Activated CD4-positive, CD25-positive, alpha-beta regulatory T cell treated with anti-CD3 and anti-CD28 coated beads, Interleukin-2, amount 50 U/mL, for 72 hours (primary cell): ENCODE measurements at regions not wholly inside any gene's neighbourhood (a gene's known extent, or its start where the extent isn't known, plus 50 kb on each side); places are given as distances from the start of the nearest gene placed in this dataset.

Source experiments
- DNase-seq: peaks from one replicate; pipeline ENCODE4 v3.0.0; 2021

- DNase-seq = no peak
Observed at GRCh38 chr1:213657013-213657412, 330.8 kb upstream of the PROX1 start.

DNA sequence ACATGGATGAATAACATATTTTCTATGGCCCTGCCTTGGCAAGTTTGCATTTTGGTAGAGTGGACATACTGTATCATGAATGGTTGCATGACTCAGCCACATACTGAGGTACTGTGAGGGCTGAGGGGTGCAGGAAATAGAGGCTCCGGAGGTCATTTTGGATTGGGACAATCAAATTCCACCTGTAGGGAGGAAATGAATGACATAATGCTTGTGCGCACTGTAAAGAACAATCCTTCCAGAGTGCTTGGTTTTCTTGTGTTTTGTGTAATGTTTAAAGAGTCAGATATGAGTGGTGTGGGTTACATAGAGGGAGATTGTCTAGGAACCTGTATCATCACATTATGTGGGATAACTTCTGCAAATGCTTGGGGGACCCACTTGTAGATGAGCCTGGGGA is 329.9 kb upstream of the PROX1 start:
- no peak for DNase-seq

DNA sequence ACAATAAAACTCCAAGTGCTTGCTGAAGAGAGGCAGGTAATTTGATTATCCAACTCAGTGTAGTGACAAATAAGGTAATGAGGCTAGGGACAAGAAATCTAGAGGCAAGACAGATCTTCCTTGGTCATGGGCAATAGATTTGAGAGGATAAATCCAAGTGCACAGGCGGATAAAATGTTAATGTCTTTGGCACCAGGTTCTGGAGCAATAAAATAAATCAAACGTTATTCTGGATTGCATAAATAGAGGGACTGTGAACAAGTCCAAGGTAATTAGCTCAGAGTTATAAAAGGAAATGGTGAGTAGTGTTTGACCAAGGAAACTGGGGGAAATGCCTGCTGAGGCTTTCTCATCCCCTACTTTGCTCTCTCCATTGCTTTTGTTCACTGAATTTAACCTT is 329.3 kb upstream of the PROX1 start:
- DNase-seq = no peak

- no peak for DNase-seq
Observed at GRCh38 chr1:213659580-213660547, 327.9 kb upstream of the PROX1 start.

DNA sequence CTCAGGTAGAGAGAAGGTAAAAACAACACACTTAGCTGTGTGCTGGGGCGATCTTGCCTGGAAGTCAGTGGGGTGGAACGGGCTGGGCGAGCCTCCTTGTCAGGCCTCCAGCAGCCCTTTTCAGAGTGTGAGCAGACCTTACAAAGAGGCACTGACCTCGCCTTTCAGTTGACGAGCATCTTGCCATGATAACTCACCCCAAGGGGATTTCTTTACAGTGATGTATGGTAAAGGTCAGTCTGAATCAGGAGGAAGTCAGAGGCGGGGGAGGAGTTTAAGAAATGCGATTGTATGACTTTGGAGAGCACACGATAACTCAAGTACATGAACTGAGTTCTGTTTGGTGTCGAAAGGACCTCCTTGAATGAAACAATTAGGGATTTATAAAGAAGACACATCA is 326.5 kb upstream of the PROX1 start:
- no peak for DNase-seq

- DNase-seq = no peak
Observed at GRCh38 chr1:213666113-213666512, 321.7 kb upstream of the PROX1 start.

DNA sequence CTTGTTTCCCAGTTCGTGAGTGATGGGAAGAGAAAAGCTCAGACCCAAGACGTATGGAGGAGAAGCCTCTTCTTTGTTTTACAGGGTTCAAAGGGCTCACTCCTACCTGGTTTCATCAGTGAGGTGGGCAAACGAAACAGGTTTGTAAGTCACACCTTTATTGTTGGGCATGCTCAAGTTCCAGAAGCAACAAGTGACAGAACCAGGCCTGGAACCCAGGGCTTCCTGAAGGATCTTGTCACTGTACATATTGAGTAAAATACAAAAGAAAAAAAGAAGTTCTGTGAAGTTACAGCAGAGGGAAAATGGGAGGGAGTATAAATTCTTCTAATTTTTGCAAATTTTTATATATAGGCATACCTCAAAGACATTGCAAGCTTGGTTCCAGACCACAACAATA is 320.9 kb upstream of the PROX1 start:
- no peak for DNase-seq

- no peak for DNase-seq
Observed at GRCh38 chr1:213669512-213669911, 318.3 kb upstream of the PROX1 start.

- DNase-seq = no peak
Observed at GRCh38 chr1:213669964-213670691, 317.6 kb upstream of the PROX1 start.

GRCh38 chr1:213670692-213671023 is 317.1 kb upstream of the PROX1 start:
- no peak for DNase-seq

DNA sequence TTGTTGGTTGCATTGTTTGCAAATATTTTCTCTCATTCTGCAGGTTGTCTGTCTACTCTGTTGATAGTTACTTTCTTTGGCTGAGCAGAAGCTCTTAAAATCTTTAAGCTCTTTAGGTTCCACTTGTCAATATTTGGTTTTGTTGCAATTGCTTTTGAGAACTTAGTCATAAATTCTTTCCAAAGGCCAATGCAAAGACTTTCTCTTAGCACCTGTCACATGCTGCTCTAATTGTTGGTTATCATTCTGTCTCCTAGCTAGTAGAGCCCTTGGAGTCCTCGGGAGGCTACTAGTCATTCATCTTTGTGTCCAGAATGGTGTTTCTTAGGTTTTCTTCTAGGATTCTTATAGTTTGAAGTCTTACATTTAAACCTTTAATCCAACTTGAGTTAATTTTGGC is 312.7 kb upstream of the PROX1 start:
- DNase-seq = no peak

GRCh38 chr1:213676736-213677135 is 311.0 kb upstream of the PROX1 start:
- DNase-seq = no peak

- no peak for DNase-seq
Observed at GRCh38 chr1:213678348-213678747, 309.4 kb upstream of the PROX1 start.

- DNase-seq = no peak
Observed at GRCh38 chr1:213678753-213679152, 309.0 kb upstream of the PROX1 start.

DNA sequence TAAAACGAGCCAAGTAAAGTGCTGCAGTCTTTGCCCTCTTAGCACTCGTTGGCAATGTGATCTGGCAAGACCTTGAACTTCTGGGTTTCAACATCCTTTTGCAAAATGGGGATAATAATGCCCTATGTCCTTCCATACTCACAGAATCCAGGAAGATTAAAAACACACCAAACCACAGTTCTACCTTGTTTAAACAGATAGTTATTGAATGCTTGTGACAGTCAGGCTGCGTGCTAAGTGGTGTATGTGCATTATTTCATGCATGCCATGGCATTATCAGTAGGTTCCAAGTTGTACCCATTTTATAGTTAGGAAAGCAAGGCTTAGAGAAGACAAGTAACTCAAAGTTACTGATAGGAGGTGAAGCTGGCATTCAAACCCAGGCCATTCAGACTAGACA is 308.6 kb upstream of the PROX1 start:
- DNase-seq = no peak

DNA sequence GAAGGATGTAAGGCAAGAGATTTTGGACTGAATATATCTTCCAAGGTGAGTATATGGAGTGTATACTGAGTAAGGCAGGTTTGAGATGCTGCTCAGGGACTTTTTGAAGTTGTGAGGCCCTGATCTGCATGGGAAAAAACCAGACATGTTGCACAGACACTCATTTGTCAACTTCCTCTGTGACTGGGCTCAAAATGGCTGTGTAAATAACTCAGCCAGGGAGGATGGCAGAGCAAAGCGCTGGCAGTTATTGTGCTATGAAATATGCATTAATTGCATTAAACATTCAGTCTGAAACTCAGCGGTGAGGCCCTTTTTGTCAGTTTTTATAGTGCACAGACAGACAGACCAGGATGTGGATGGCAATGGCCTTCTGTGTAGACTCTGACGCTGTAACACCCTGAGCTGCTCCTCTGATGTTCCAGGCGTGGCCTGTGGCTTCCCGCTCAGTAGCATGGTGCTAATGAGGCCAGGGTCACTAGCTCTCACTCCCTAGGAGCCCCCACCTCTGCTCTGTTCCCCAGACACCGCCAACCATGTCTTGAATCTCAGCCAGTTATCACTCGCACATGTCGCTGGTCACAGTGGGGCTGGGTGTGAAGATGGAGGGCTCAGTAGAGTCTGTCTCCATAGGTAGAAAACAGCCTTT is 307.0 kb upstream of the PROX1 start:
- no peak for DNase-seq

DNA sequence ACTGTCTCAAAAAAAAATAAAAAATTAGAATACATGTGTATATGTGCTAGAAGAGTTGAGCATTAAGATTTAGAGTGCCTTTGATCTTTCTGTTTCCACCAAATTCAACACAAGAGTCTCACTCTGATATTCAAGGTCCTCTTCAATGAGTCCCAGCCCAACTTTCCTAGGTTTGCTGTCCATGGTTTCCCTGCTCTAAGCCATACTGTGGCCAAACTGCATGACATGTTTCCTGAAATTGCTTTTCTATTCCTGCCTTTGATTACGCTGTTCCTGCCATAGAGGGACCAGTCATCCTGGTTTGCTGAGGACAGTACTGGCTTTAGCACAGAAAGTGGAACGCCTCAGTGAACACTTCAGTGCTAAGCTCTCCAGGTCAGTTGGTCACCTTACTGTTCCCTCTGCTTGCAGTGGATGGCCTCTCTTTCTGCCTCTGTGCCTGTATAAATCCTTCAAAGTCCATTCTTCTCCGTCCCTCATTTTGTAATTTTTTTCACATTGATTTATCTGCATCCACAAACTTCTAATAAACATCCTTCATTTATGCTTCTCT is 305.9 kb upstream of the PROX1 start:
- DNase-seq = no peak

DNA sequence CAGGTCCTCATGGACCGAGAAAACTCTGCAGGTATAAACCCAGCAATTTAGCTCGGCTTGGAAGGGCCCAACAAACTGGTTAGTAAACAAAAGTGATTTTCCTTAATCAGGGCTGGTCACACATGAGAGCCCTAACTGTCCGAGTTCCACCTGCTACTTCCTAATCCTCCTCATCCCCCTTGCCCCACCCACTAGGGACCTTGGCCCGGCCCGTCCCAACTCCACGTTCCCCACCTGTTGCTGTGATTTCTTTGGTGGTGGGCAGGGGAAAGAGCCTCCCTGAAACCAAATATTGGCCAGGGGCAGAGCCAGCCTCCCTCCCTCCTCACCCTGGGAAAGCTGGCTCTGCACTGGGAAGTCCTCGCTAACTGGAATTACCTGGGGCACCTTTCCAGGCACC is 304.2 kb upstream of the PROX1 start:
- no peak for DNase-seq

DNA sequence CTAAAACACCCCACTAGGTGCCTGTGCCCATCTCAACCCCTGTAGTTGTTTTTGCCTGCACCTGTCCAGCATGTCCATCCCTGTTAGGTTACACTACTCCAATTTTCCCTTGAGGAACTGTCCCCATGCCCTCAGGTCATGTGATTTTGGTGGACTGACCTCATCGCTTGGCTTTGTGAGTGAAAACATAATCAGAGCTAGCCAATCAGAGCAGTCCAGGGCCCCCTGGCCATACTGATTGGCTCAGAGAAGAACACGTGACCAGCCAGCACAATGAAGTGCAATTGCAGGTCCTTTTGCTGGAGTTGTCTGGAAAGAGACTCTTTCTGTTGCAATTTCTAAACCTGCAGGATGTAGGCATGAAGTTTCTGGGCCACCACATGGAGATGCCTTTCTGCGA is 303.3 kb upstream of the PROX1 start:
- DNase-seq = no peak

DNA sequence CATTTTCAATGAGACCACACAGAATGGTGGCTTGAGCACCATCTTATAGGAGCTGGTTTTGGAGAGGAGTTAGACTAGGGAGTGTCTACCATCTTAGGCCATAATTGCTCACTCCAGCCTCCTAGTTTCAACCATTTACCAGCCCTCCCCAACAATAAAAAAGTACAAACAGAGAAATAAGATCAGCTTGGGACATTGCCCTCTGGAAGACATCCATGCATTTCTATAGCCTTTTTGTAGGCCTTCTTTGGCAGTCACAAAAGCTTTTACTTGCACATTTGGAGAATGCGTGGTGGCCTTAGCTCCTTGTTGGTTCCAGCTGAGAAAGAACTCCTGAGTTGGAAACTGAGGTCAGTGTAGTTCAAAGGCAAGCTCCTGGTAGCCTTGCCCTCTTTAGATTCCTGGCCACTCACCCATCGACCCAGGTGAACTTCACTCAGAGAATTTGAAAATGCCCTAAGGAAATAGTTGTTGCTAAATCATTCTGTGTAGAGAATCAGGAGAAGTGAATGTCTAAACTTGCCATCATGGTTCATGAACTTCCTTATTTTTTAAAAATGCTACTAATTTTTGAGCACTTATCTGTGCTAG is 301.7 kb upstream of the PROX1 start:
- DNase-seq = no peak

GRCh38 chr1:213686983-213687382 is 300.8 kb upstream of the PROX1 start:
- no peak for DNase-seq

- no peak for DNase-seq
Observed at GRCh38 chr1:213687832-213688231, 299.9 kb upstream of the PROX1 start.

DNA sequence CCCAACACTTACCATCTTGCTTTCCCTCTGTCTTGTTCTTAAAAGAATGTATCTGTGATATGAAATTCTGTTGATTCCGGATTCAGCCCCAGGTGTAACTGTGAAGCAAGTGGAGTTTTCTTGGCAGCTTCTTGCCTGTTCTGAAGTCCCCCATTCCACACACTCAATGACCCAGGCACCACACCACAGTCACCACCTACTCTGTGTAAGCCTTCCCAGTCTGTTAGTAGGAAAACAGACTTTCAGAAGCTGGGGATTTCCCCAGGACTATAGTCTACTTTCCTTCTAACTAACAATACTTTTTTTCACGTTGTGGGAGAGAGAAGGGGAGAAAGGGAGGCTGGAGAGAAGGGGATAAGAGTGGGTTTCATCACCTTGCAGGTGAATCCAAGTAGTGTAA is 299.1 kb upstream of the PROX1 start:
- no peak for DNase-seq
